CD4-positive, alpha-beta T cell treated with Interleukin-10 for 1 hour (primary cell): ENCODE measurements at regions not wholly inside any gene's neighbourhood (a gene's known extent, or its start where the extent isn't known, plus 50 kb on each side); places are given as distances from the start of the nearest gene placed in this dataset.
A peak's percentile ranks its signal among the peaks of the same experiment; 100 is the strongest.

Source experiments
- DNase-seq: peaks from one replicate; pipeline ENCODE4 v3.0.0-alpha.2; 2020

DNA sequence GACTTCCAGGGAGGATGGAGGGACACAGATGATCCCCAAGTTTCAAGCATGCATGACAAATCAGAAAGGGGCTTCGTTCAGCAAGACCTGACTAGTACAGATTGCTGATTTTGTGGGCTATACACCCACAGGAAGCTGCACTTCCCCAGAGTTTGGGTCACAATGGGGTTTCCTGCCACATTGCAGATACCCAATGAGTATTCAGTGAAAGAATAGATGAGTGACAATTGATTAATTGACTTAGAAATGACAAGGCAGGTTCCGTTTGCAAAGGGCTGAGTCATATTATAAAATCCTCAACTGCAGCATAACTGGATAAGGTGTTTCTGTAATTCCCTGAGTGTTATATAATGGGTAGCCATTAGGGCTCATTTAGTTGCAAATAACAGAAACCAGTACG is 146.6 kb upstream of the TBL1X start:
- peak; percentile 30 for DNase-seq

DNA sequence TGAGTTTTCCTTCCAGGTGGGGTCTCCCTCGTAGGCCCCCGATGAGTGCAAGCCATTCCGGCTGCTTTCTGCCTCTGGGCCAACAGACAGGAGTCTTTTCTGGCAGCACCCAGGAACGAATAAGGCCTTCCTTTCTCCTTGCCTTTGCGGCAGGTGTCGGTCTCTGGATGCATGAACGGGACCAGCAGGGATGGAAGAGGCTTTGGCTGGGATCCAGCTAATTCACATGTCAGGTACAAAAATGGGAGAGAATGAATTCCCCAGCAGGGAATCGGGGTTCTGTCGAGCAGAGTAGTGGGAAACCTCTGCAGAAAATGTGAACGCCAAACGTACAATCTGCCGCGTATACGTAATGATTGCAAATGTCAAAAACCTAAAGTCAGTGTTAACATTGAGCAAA is 146.1 kb upstream of the TBL1X start:
- DNase-seq = no peak

DNA sequence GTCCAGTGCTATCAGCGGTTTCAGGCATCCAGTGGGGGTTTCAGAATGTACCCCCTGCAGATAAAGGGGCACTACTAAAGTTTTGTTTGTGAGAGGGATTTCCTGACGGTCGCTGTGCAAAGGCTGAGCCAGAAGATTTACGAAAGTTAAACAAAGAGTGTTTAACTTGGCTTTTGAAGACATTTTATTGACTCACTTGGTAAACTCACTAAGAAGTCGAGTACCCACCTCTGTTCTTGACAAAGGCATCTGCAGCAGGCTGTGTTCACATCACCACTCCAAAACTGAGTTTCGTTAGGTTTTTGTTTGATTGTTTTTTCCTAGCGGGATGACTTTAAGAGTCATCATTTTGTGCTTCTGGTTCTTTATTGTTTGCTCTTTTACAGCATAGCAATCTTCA is 143.9 kb upstream of the TBL1X start:
- DNase-seq = no peak

DNA sequence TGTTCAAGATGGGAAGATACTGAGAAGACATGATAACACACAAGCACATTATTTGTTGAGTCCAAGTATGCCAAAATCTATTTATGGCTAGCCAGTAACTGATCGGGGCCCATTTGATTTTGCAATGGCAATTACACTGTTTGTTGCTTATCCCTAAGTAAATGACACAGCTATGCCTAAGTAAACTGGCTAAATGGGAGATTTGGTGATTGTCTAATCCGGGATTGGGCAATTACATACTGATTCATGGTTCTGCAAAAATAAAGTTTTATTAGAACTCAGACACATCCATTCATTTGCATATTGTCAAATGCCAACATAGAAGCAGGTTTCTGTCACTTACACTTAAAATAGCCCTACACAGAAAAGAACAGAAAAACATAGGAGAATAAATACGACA is 140.2 kb upstream of the TBL1X start:
- no peak for DNase-seq

DNA sequence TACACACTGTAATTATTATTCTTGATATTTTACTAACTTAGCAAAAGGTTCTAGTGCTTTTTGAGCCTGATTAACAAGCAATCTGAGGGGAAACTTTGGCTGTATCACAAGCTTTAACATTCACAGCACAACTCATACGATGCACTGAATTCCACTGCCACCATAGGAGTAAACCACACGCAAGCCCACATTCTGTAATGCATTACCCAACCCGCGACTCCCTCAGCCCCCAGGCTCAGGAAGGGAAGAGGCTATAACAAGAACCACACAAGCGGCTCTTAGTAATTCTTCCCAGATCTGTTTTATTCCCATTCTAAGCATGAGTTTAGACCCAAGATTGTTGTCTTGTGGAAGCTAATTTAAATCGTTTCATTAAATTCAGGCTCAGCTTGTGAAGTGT is 138.5 kb upstream of the TBL1X start:
- DNase-seq = no peak

DNA sequence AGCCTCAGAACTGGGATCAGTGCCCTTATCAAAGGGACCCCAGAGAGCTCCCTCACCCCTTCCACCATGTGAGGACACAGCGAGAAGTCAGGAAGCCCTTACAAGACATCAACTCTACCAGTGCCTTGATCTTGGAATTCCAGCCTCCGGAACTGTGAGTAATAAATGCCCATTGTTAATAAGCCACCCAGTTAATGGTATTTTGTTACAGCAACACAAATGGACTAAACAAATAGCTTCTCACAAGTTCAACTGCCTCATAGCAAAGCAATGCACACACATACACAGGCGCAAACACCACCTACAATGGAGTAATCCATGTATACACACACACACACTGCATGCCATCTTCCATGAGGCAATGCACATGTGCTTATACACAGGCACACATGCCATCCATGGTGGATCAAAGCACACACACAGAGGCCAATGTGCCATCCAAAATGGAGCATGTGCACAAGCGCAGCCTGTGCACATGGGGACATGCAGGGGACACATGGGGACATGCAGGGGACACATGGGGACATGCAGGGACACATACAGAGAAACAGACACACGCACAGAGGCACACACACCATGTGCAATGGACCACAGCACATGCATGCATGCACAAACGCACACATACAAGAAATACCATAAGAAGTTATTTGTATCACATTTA is 137.6 kb upstream of the TBL1X start:
- no peak for DNase-seq

DNA sequence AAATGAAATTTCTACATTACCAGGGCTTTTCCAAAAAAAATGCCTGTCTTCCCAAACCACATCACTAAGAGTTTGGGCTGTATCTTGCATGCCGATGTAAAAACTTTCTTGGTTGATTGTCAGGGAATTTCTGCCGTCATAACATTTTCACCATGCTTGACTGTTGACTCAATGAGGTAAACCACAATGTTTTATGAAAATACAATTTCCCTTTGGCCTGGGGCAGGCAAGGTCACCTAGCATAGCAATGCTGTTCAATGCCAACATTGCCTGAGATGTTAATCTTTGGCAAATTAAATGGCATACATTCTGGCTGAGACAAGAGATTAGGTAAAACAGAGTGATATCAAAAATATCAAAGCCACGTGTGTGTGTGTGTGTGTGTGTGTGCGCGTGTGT is 137.1 kb upstream of the TBL1X start:
- DNase-seq = no peak

DNA sequence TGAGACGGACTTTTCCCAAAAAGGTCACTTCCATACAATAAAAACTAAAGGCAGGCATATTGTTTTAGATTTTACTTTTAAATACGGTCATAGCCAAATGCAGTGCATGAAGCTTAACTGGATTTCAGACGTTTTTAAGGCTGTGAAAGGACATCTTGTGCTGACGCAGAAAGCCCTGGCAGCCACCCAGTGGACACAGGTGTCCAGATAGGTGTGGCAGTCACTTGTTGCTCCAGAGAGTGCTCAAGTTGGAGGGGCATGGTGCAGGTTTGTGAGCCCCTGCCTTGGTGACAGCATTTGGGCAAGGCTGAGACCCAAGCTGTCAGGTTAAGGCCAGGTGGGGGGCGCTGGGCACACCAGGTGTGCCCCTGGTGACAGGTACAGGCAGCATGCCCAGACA is 135.8 kb upstream of the TBL1X start:
- DNase-seq = no peak

DNA sequence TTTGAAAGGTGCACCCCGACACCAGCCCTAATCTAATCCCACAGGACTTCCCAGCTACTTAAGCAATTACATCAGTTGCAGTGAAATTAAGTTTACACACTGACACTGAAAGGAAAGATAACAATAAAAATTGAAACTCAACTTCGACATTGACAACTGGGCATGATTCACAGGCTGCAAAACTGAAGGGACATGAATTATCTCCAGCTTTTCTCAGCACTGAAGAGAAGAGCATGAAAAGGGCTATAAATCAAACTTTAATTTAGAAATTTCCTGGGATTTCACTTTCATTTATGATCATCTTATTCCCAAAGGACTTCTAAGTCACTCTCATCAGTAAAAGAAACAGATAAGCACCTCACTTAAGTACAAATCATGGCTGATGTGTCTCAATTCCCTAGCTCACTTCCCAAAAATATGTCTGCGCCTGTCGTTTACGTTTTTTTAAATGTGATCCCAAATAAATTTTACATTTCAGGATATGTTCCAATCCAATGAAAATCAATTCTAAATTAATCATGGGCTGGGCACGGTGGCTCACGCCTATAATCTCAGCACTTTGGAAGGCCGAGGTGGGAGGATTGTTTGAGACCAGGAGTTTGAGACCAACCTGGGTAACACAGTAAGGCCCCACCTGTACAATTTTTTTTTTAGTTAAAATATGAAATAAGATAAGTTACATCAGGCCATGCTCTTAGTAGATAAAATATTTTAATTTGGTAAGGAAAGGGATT is 134.4 kb upstream of the TBL1X start:
- no peak for DNase-seq

DNA sequence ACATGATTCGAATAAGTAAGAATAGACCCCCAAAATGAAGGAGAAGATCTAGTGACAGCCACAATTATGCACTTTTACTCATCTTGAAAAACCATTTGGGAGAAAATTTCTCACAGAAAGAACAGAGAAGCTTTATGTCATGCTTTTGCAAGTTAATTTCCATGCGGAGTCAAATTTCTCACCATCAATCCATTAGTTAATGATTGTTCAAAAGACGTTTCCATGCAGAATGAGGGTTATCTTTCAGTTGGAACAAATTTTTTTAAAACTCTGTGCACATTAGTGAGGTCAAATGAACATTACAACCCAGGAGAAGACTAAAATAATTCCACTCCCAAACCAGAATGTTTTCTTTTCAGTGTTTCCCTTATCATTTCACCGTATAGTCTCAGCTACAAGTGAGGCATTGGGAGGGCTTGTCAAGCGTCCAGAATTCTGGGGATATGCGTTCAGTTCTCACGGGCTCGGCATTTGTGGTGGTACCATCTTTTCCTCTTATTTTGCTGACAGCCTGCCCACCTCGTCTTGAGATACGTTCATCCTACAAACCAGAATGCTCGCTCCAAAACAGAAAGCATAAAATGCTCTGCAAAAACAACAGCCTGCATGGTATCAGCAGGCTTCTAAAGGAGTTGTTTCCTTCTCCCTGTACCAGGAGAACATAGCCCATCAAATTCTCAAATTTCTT is 130.8 kb upstream of the TBL1X start:
- DNase-seq = no peak

DNA sequence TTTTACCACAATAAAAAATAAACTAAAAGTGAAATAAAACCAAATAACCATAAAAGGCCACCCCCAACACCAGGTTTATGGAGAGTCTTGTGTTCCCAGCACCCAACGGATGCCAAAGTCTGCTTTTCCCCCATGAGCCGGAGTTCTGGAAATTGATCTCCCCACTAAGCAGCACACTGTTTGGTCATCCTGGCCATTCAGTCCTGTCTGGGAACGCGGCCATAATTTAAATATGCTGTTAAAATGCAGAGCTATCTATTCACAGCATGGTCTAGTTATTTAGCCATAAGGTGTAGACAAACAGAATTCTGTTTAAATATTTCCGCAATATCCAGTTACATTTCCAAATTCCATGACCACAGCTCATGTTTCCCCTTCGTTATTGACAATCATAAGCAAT is 129.6 kb upstream of the TBL1X start:
- DNase-seq = no peak

DNA sequence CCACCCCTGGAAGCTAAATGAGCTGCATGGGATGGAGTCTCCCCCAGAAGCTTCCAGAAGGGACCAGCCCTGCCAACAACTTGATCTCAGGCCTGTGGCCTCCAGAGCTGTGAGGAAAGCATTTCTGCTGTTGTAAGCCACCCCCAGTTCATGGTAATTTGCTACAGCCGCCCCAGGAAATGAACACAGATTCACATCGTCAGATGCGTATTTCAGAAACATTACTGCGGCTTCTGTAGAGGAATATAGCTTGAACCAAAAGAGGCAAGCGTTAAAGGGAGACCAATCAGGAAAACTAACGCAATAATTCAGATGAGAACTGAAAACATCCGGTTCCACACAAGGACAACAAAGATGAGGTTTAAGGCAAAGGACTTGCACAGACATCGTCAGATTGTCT is 128.4 kb upstream of the TBL1X start:
- no peak for DNase-seq

DNA sequence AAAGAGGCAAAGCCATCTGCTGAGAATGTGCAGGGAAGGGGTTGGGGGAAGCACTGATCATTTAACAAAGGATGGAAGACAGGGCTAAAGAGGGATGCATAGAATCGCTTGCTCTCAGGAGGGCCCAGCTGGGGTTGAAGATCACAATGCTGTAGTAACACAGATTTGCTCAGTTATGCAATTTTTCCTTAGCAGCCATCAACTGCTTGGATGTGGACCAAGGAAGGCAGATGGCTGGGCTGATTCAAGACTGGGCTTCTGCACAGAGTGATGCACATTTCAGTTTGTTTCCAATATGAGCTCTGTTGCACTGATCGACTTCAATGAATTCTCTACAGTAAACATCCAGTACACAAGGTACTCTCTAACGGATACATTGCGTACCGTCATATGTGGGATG is 127.8 kb upstream of the TBL1X start:
- DNase-seq = no peak

DNA sequence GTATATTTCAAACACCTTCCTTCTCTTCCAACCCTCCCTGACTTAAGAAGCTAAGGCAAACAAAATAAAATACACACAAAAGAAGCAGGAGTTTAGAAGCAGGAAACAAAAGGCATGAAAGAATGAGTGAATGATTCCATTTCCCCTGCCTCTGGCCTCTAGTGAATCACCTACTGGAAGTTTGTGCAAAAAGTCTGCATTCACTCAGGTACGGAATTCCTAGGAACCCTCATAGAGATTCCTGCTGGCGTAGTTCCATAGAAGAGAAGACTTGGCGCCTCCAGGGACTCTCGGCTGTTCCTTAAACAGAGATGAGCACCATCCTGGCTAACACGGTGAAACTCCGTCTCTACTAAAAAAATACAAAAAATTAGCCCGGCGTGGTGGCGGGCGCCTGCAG is 125.9 kb upstream of the TBL1X start:
- DNase-seq = no peak

DNA sequence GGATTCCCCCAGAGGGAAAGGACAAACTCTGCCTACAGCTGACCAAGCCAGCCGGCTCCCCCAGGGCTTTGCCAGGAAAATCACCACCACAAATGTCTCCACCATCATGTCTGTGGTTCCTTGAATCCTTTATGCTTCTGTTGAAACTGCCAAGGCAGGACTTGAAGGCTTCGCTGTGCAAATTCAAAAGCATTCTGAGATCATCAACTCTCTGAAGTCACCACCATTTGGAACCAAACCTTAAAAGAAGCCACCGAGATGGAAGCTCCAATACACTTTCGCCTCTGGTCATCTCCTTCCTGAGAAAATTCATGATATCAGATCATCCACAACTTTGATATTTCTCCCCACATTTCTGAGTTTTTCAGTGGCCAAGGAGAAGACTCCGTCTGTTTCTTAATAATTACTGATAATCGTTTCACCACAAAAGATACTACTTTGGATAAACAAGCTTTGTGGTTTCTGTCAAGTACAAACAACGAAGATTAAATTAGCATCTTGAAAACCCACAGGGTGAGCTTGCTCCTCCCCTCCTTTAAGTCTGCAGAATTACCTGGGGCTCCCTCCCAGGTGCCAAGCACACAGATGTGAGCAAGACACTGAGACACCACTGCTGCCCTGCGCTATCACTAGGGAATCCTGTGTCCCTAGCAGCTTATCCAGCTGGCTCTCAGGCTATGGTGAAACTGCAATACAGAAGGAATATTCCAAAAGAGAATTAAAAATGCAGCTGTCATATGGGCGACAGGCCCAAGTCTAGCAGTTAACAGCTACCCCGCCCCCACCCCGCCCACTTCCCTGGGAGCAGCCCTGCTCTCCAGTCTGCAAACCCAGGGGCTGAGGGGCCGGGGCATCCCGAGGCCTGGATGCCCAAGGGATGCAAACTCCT is 125.0 kb upstream of the TBL1X start:
- peak; percentile 52 for DNase-seq

DNA sequence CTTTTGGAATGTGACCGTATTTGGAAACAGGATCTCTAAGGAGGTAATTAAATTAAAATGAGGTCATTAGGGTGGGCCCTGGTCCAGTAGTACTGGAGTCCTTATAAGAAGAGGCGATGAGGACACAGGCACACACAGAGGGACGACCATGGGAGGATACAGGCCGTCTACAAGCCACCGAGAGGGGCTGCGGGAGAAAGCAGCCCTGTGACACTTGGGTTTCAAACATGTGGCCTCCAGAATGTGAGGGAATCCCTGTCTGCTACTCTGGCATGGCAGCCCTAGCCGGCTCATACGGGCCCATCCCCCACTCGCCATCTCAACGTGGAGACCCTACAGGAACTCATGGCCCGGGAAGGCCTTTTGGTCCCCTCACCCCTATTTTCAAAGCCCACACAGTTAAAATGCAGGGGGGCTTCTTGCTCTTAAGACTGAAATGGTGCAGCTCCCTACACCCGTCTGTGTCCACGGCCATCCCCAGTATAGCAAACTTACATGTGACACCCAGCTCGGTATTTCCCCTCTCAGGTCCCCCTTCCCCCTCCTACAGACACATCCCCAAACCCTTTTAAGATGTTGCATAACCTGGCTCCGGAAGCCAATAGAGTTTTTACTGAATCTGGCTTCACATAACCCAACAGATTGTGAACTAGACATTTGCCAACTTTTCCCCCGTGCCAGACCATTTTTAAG is 124.1 kb upstream of the TBL1X start:
- DNase-seq = peak; percentile 74

DNA sequence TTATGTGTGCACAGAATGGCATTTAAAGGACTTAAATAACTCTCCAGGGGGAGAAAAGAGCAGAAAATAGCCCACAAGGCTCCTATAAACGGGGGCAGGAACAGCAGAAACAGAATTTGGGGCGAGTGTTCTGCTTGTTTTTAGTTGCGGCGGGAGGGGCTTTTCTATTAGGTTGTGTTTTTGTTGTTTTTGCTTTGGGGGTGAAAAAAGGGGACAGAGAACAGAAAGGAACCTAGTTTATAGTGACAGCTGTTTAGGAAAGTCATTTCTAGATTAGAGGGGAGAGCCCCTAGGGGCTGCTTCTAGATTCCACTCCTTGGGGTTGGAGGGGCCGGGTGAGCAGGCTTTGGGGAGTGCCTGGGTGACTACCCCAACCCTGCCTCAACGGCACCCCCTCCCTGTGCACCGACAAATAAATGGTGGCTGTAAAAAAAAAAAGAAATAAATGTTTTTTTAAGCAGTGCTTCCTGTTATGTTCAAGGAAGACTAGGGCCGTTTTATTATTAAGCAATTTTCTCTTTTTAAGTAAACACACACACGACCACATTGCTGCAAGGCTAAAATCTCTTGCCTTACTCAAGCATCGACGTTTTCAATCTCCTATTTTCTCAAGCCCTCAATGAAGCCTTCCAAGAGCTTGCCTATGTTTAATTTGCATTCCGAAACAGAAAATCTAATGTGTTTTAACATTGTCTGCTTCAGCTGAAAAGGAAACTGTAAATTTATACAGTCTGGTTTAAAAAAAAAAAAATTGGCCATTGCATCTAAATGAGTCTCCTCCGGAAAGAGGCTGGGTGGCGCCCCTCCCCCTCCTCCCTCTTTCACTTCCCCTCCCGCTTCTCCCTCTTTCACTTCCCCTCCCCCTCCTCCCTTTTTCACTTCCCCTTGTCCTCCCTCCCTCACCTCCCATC is 123.3 kb upstream of the TBL1X start:
- DNase-seq = peak; percentile 66

DNA sequence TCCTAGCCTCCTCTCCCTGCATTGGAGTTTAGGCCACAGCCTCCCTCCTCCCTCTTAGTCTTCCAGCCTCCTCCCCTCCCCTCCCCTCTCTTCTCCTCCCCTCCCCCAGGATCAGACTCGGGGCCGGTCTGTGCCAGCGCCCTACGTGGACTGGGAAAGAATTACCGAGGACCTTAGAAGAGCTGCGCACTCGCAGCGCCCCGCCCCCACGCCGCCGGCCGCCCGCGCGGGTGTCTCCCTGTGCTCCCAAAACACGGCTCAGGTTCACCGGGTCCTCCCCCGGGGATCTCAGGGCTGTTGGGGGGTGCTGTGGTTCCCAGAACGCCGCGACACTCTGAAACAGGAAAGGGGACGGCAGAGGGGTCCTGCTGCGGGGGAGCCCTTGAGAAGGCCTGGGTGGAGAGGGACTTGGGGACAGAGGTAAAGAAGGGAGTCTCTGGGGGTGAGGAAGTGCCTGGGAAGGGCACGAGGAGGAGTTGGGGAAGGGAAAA is 122.3 kb upstream of the TBL1X start:
- peak; percentile 67 for DNase-seq

DNA sequence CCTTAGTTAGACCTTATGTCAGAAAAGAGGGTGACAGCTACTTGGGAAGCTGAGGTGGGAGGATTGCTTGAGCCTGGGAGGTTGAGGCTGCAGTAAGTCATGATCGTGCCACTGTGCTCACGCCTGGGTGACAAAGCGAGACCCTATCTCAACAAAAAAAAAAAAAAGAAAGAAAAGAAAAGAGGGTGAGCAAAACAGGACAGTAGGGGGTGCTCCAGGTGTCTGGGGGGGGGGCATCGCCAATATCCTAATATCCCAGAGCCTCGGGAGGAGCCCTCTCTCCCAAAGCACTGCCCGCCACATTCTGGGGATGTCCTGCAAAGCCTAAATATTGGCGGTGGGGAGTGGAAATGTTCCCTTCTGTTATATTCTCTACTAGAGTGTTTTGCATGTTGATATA is 120.9 kb upstream of the TBL1X start:
- DNase-seq = no peak

DNA sequence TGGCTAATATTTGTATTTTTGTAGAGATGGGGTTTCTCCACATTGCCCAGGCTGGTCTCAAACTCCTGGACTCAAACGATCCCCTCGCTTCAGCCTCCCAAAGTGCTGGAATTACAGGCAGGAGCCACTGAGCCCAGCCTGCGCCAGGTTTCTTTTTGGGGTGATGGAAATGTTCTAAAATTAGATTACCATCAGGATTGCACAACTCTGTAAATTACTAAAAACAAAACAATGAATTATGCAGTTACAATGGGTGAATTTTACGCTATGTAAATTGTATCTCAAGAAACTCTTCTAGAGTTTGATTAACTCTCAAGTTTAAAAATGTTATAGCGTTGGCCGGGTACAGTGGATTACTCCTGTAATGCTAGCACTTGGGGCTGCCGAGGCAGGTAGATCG is 118.9 kb upstream of the TBL1X start:
- no peak for DNase-seq
